DMS153 (cell line): ENCODE measurements at regions not wholly inside any gene's neighbourhood (a gene's known extent, or its start where the extent isn't known, plus 50 kb on each side); places are given as distances from the start of the nearest gene placed in this dataset.
"Not testable (repeated sequence)": the region's sequence is repeated elsewhere in the genome, so short reads cannot be mapped to it uniquely, and the experiment has no call there.

Experiments used
- DNase-seq: peaks from one replicate; lab custom pipeline; 2025; lab: John Stamatoyannopoulos, UW

- no peak for DNase-seq
Measured at GRCh38 chrX:1059576-1060561, 152.6 kb downstream of the CRLF2 start.

- DNase-seq = not testable (repeated sequence)
Measured at GRCh38 chrX:1053600-1053999, 158.8 kb downstream of the CRLF2 start.

GRCh38 chrX:1053072-1053471 is 159.4 kb downstream of the CRLF2 start:
- no peak for DNase-seq

- DNase-seq = no peak
Measured at GRCh38 chrX:1052021-1052420, 160.4 kb downstream of the CRLF2 start.

GRCh38 chrX:1051421-1051820 is 161.0 kb downstream of the CRLF2 start:
- no peak for DNase-seq

- no peak for DNase-seq
Measured at GRCh38 chrX:1045680-1046314, 166.7 kb downstream of the CRLF2 start.

GRCh38 chrX:1041091-1041490 is 171.4 kb downstream of the CRLF2 start:
- no peak for DNase-seq

GRCh38 chrX:1035931-1036330 is 176.5 kb downstream of the CRLF2 start:
- DNase-seq = not testable (repeated sequence)

- no peak for DNase-seq
Measured at GRCh38 chrX:1035206-1035605, 177.2 kb downstream of the CRLF2 start.

GRCh38 chrX:1034717-1035116 is 177.7 kb downstream of the CRLF2 start:
- DNase-seq = no peak

GRCh38 chrX:1031521-1032430 is 180.7 kb downstream of the CRLF2 start:
- DNase-seq = no peak

- no peak for DNase-seq
Measured at GRCh38 chrX:1029494-1029893, 183.0 kb downstream of the CRLF2 start.

GRCh38 chrX:1027680-1028079 is 184.8 kb downstream of the CRLF2 start:
- DNase-seq = no peak

- DNase-seq = no peak
Measured at GRCh38 chrX:1027133-1027532, 185.3 kb downstream of the CRLF2 start.

- DNase-seq = no peak
Measured at GRCh38 chrX:1026263-1027015, 186.0 kb downstream of the CRLF2 start.

- no peak for DNase-seq
Measured at GRCh38 chrX:1025413-1025812, 187.0 kb downstream of the CRLF2 start.

- DNase-seq = no peak
Measured at GRCh38 chrX:1023676-1024075, 188.8 kb downstream of the CRLF2 start.

- DNase-seq = not testable (repeated sequence)
Measured at GRCh38 chrX:1021314-1021993, 191.0 kb downstream of the CRLF2 start.

GRCh38 chrX:1020634-1021166 is 191.7 kb downstream of the CRLF2 start:
- no peak for DNase-seq

- DNase-seq = not testable (repeated sequence)
Measured at GRCh38 chrX:1016926-1017325, 195.5 kb downstream of the CRLF2 start.

- DNase-seq = not testable (repeated sequence)
Measured at GRCh38 chrX:1016281-1016680, 196.2 kb downstream of the CRLF2 start.
